ENCODE measurements at regions not wholly inside any gene's neighbourhood (a gene's known extent, or its start where the extent isn't known, plus 50 kb on each side); places are given as distances from the start of the nearest gene placed in this dataset.

- no peak for TF ChIP-seq POLR2AphosphoS5 (IDR thresholded peaks at IDR 0.05; ENCODE audit: low read depth, low read length)
- TF ChIP-seq POLR2A (IDR thresholded peaks at IDR 0.05; ENCODE audit: low read depth, low read length): no peak
- no peak for TF ChIP-seq TAF1 (IDR thresholded peaks at IDR 0.05; ENCODE audit: borderline replicate concordance, low read depth, low read length)
Measured at GRCh38 chr6:147779624-147780023, 271.1 kb downstream of the SAMD5 start.
